Islet of Langerhans (tissue), 1 donor: ENCODE measurements at regions not wholly inside any gene's neighbourhood (a gene's known extent, or its start where the extent isn't known, plus 50 kb on each side); places are given as distances from the start of the nearest gene placed in this dataset.

Experiments
- FAIRE-seq: peaks from one replicate; lab custom pipeline; 2011; peaks lifted over from hg19 to GRCh38; lab: Jason Lieb, UNC

DNA sequence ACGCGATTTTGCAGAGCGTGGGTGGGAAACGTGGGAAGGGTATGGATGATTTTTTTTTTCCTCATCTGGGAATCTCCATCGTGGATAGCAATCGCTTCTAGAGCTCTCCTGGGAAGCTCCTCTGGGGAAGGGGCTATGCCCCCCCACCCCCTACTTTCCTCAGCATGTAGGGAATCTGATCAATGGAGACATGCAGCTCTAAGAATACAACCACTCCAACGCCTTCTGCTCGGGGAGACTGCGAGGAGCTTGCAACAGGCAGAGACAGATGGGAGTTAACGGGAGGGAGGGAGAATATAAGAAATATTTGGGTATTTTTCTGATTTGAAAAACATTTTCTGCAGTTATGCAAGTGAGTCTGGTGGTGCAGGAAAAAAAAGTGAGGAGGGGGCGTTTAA is 104.6 kb upstream of the HSD17B12 start:
- no peak for FAIRE-seq

DNA sequence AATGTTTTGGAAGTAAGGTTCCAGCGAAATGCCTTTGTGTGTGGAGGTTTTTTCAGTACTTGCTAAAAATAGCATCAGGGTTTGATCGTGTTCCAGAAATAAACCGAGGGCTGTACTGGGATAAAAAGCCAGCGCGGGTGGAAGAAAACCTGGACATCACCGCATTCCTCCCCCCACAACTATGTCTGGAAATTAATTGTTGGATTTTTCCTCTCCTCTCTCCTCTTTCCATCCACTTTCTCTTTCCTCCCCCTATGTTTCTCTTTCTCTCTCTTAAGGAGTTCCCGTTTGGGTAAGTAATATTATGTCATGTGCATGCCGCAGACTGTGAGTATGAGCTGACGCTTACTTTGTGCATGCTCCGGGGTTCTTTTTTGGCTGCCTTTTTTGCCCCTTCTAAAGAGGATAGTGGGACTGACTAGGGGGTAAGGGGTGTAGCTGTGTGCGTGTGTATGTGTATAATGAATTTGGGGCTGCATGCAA is 104.2 kb upstream of the HSD17B12 start:
- FAIRE-seq: no peak

DNA sequence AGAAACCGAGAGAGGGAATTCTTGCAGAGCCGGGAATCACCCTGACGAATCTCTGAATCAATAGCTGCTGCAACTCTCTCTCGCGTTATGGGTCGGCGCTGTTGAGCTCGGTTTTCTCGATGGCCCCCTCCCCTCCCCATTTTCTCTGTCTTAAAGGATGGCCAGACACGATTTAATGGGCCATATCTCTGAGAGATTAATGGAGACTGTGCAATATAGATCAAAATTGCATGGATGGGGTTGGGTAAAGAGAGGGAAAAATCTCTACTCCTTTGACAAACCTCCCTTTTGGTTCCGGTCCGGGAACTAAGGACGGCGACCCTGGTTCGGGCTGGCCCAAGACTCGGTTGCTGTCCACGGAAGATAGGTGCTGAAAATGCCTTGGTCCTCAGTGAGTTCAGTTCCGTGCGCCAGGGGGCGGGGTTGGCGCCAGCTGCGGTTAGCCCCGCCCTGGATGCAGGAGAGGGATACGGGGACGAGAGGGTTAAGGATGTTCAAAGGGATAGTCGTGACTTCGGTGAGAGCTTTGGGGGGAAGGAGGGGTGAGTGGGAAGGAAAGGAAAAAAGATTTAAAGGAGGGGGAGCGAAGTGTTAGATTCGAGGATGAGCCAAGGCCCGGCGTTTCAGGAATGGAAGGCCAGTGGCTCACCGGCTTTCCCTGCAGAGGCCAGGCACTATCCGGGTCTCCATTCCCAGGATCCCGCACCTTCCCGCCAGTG is 103.6 kb upstream of the HSD17B12 start:
- no peak for FAIRE-seq

DNA sequence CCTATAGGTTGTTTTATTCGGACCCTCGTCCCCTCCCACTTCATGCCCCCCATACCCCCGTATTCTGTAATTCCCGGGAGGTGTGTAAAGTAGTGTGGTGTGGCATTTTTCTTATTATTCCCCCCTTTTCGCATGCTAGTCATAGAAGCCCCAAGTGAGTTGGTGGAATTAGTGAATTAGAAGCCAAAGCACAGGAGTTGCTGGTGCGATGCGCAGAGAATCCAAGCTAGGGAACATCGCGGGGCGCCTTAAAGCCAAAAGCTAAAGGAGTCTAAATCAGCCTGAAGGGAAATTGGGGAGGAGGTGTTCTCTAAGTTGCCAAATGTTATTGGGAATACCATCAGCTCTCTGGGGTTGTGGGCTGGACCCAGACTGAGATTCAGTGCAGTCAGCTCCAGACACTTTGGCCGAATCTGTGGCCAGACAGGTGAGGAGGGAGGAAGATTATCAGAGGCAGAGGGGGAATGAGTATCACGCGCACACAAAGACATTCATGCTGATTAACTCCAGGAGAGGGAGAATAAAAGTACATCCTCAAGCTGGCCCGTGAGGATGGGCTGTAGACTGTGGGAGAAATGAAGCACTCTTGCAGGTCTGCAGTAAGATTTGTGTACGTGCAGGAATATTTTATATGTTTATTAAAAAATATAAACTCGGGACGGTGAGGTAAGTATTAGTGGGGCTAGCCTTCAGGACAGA is 102.8 kb upstream of the HSD17B12 start:
- no peak for FAIRE-seq

DNA sequence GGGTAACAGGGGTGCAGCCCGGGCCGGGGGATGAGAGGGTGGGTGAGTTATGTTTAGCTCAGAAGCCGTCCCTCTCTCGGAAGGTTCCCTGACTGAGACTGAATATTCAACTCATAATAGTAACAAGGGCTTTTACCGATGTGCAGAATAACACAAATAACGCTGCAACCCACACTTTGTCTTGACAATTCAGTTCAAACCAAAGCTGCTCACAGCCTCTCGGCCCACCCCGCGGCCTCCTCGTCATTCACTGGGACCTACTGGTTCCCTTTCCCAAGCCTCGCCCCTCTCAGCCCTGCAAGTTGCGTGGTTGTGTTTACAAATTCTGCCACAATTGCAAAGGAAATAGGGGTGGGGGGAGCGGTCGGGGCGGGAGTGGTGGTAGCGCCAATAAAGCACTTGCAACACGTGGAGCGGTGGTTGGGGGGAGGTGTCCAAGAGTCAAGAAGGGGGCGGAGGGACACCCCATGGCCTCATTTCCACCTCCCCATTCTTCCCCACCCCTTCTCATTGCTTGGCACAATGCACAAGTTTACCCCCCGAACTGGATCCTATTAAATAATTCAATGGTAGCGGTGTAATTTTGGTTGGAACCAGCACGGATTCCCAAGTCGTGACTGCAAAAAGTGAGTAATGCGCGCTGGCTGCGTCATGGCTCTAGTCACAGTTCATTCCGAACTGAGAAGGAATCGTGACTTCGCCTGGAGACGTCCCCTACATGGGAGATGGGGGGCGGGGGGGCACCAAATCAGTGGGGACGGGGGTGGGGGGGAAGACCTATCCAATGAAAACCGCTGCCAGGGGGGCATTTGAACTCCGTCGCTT is 102.0 kb upstream of the HSD17B12 start:
- no peak for FAIRE-seq

DNA sequence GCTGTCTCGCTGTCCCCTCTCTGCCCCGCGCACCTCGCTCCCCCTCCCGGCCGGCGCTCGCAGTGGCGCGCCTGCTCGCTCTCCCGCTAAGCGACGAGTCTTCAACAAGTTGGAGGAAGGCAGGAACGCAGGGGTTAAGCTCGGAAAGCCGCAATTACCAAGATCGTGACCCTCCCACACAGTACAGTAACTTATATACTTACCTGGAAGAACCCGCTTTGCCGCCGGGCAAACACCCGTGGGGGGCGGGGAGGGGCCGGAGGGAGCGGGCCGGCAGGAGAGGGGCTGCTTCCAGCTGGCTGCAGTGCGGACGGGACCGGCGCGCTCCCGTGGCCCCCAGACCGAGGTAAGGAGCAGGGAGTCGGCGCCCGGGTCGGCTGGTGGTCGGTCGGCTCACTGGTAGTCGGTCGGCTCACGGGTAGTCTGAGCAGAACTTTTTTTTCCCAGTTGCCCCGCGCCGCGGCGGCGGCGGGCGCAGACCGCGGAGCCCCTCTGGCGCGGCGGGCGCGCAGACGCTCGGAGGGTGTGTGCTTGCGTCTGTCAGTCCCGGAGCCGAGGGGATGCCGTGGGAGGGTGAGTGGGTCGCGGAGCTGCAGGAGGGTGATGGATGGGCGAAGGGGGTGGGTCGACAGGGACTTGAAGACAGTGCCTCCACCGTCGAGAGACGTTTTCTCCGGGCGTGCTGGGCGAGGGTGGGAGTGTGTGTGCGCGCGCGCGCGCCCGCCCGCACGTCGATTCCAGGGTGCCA is 101.2 kb upstream of the HSD17B12 start:
- FAIRE-seq: no peak

DNA sequence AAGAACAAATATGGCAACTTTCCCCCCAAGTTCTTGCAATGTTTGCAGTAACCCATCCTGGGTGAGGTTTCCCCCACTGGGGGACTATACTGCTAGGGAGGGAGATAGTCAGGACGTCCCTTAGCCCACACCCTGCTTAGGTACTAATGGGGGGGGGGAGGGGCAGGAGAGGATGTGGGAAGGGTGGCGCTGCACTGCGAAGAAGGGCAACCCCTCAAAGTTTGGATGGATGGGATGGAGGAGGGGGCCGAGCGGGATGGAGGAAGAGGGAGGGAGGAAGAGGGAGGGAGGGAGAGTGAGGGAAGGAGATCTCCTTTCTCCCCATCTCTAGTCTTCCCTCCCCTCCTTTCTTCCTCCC is 100.6 kb upstream of the HSD17B12 start:
- no peak for FAIRE-seq

DNA sequence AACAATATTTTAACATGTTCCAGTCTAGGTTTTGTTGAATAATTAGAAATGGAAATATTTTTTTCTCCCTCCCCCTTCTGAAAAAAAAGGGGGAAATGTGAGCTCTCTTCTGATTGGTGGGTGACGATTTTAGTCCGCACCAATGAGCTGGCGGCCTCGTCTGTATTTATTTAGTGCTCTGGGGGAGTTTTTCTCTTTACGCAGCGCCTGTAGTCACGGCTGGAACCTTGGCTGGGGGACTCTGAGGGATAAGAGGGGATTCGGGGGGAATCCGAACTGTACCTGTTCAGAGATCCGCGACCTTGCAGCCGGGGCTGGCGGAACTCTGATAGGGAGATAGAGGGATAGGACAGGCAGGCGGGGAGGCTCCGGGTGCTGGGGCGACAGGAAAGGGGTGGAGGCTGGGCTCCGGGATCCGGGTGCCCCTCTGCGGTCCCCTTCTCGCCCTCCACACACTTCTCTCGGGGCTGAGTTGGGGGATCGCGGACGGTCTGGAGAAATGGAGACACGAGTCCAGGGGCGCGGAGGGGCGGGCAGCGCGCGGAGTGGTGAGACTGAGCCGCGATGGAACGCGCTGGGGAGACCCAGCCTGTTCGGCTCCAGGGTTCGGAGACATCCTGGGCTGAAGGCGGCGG is 99.7 kb upstream of the HSD17B12 start:
- peak; percentile 91 for FAIRE-seq

DNA sequence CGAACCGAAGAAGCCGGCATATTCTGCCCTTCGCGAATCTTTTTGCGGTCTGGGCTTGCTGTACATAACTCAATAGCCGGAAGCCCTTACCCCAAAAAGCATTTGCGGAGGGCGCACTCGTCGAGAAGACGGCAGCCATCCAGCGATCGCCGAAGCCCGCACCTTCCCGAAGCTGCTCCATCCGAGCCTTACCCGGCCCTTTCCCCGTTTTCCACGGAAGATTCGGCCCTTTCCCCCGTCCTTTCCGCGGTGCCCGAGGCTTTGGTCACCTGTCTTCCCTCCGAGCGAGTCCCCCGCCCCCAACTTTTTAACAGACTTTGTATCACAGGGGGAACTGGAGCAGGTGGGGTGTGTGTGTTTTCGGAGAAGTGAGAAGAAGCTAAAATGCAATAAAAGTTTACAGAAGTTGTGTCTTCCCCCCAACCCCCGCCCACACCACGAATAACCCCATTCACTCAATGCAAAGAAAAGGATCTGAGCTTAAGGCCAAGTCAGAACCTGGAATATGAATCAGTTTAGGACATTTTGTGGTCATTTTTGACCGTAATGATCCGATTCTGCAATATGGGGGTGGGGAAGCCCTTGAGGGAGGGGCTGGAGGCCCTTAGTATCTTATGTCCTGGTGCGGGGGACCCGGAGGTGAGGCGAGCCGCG is 99.0 kb upstream of the HSD17B12 start:
- FAIRE-seq: no peak

DNA sequence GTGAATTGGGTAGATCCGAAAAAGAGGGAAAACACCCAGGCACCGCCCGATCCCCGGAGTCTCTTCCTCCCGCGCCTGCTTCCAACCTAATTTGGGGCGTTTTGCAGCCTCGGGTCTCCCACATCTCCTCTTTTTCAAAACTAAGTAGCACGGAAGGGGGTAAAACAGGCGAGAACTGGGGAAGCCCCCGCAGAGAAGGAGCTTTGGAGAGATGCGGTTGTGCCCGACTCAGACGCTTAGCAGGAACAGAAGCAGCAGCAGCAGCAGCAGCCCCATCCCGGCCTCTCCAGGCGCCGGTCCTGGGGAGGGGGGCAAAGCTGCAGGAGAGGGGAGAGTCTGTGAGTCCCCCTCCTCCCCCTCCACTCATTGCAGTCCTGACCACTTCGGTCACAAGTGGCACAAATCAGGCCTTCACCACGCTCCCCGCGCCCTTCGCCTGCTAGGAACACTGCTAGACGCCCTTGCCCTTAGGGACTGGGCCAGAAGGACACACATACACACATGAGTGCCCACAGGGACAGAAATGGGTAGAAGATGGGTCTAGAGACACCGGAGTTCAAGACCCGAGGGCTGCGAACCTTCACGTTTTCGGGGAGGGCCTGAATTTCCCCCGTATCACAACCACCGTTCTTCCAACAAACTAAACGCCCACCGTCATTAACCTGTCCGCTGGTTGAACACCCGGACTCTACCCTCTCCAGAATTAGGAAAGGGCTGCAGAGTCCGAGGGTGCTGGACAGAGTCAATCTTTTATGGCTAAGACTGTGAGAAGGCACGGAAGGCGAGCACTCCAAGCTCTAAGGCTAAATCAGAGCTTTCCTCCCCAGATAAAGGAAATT is 98.3 kb upstream of the HSD17B12 start:
- FAIRE-seq: no peak

DNA sequence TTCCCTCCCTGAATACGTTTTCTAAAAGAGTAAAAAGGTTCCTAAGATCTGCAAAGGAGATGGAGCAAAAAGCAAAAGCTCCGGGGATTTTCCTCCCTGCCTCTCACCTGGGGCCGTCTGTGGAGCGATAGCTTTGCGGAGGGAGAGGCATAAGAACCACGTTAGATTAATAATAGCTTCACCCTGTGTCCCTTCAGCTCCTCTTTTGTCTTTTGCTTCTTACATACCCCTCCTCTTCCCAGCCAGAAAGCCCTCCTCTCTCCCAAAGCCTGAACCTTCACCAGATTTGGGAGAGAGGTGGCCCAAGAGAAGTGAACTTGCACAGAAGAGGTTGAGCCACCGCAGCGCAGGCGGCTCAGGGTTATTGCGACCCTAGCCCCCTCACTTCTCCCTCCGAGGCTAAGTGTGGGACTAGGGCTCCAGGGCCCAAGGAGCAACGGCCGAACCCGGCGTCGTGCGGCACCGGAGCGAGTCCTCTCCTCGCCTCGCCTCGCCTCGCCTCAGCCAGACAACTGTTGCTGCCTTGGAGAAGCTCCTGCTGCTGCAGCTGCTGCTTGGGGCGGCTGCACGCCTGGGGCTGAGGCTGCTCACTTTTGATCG is 97.6 kb upstream of the HSD17B12 start:
- no peak for FAIRE-seq

DNA sequence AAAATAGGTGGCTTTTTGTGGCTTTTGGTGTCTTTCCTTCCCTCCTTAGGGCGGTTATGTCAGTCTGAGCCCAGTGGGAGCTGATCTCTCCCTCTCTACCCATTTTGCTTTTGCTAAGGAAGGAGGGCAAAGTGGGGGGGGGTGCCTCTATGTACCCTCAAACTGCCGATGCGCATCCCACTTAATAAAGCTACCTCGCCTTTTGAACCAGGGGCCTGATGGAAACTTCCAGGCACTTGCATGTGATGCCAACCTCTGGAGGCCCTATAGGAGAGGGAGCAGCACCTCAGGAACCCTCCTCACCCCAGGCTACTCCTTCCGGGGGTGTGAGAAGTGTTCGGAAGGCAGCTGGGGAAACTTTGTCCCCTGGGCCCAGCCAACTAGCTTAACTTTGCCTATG is 97.0 kb upstream of the HSD17B12 start:
- FAIRE-seq: no peak

DNA sequence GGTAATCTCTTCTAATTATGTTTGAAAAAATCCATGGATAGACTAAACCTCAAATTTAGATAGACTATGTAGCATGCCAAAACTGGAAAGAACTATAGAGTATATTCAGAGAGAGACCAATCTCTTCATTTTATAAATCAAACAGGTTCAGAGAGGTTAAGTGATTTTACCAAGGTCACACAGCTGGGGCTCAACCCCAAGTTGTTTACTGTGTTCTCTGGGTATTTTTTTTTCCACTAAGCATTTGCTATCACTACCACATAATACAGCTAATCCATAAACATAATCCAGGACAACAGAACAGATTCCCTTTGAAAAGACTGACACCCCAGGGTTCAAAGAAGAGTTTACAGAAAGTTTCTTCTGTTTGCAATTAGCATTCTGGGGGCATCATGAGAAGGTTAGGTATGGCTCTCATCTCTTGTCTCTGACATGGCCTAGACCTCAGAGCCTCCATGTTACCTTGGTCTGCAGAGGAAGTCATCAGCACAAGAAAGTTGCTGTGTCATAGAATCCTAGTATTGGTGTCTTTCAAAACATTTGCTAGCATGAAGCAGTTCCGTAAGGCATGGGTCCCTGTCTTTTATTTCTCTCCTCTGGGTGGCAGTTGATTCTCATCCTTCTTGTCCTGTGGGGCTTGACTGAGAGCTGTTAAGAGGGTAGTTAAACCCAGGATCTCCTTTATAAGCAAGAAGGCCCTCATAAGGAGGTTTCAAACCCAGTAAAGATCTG is 94.5 kb upstream of the HSD17B12 start:
- no peak for FAIRE-seq

DNA sequence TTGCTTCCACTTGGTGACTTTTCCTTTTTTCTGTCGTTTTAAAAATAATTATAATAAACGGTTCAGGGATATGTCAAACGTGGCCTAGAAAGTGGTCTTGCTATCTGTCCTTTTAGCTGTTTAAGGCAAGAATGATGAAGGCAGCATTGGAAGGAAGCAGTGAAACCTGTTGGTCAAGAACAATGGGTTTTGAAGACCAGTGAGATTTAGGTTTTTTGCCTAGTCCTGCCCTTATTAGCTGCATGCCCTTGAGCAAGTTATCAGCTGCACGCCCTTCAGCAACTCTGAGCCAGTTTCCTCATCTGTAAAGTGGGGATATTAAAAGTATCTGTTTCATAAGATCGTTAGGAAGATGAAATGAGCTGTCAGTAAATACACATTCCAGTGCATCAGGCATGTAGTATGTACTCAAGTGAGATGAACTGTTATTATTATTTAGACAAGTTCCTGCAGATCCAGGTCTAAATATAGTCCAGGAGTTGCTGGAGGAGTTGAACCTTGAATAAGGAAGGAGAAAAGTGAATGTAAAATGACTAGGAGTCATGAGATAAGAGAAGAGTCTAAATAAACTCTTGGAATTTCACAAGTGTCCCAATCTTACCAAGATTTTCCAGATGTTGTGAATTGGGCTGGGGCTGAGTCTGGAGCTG is 90.8 kb upstream of the HSD17B12 start:
- FAIRE-seq: no peak

DNA sequence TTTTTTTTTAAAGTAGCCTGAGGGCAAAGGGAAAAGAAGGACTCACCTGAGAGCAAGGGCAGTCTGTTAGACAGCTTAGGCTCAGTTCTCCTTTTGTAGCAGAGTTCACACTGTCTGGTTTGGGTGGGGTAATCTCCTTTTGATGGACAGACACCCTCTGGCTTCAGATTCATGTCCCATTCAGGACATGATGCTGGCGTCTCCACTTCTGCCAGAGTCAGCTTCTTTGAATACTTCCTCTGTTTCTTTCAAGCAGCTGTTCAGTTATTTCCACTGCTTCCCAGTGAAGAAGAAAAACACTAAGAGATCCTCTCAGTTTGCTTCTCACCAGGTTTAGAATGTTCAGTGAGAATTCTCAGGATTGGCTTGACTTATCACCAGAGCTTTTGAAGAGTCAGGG is 79.0 kb upstream of the HSD17B12 start:
- no peak for FAIRE-seq

DNA sequence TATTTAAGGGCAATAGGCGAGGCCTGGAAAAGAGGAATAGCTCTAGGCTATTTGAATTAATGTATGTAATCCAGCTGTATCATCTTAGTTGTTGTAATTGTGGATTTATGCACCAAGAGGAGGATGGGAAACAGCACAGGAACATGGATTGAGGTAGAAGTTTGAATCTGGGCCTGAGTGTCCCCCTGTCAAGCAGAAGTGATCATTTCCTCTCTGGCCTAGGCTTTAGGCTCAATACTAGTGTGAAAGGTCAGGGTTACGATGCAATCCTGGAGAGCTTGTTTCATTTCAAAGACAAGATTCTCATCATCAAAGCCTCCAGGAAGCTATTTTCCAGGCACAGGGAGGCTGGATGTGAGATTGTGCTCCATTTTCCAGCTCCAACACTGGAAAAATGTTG is 77.9 kb upstream of the HSD17B12 start:
- no peak for FAIRE-seq

DNA sequence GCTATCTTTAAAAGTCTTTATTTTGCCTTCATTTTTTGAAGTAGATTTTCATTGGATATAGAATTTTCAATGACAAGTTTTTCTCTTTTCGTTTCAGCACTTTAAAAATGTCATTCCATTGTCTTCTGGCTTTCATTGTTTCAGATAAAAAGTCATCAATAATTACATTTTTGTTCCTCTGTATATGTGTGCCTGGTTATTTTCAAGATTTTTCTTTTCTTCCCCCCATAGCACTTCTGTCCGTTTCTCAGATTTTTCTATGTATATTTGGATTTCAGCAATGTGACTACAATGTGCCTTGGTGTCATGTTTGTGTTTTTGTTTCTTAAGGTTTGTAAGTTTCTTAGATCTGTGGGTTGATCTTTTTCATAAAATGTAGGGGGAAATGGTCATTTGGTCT is 66.3 kb upstream of the HSD17B12 start:
- no peak for FAIRE-seq

DNA sequence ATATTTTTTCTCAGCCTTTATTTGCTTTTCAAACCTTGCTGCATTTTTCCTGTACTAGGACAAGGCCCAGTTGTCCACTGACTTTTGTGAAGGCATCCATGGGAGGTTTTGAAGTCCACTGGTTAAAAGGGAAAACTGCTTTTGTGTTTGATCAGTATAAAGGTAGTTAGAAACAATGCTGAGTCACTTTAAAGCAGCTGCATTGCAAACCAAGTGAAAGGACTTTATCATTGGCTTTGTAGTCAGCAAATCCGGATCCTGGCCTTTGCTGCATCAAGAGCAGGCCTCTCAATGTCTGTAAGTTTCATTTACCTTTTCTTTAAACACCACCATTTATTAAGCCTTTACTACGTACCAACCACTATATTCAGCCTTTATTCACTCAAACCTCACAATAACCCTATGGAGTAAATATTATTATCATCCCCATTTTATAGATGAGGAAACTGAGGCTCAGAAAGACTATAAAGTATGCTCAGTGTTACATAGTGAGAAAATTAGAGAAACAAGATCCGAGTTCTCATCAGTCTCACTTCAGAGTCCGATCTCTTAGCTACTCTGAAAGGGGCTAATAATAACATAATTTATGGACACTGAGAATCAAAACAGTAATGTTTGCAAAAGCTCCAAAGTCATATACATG is 60.6 kb upstream of the HSD17B12 start:
- FAIRE-seq: no peak
